ENCODE measurements at regions not wholly inside any gene's neighbourhood (a gene's known extent, or its start where the extent isn't known, plus 50 kb on each side); places are given as distances from the start of the nearest gene placed in this dataset.

DNA sequence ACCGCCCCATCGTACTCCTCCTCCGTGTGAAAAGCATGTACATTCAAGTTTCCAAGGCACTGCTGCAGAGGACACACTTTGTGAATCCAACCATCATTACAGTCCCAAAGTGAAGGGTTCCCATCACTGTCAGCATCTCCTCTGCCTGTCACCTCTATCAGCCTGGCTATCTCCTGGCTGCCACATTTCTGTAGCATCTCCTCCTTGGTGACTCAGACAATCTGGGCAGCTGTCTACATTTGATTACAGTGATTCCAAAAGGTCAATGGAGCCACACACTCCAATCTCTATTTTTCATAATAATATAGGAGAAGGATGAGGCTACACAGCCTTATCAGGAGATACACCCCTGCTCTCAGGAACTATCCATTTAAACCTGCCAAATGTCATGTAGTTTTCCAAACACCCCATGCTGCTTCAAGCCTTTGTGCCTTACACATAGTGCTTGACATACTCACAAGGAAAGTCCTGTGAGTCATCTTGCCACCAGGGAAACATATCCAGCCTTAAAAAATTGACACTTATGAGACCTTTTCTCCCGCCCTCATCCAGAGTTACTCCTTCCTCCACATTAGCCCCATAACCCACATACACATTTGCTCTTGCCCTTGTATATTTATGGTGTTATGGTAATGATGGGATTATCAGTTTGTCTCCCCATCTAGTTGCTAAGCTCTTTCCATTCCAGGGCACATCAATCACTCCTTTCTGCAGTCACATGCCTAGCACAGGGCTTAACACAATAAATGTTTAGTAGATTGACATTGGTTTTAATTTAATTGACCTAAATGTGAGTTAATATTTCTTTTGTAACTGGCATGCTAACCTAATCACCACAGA is 250.1 kb upstream of the CDH5 start:
- no peak for DNase-seq (ENCODE audit: low spot score)
- TF ChIP-seq, protein P1, sequence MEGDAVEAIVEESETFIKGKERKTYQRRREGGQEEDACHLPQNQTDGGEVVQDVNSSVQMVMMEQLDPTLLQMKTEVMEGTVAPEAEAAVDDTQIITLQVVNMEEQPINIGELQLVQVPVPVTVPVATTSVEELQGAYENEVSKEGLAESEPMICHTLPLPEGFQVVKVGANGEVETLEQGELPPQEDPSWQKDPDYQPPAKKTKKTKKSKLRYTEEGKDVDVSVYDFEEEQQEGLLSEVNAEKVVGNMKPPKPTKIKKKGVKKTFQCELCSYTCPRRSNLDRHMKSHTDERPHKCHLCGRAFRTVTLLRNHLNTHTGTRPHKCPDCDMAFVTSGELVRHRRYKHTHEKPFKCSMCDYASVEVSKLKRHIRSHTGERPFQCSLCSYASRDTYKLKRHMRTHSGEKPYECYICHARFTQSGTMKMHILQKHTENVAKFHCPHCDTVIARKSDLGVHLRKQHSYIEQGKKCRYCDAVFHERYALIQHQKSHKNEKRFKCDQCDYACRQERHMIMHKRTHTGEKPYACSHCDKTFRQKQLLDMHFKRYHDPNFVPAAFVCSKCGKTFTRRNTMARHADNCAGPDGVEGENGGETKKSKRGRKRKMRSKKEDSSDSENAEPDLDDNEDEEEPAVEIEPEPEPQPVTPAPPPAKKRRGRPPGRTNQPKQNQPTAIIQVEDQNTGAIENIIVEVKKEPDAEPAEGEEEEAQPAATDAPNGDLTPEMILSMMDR (IDR thresholded peaks at IDR 0.05; ENCODE audit: extremely low read depth, missing control alignments): no peak

DNA sequence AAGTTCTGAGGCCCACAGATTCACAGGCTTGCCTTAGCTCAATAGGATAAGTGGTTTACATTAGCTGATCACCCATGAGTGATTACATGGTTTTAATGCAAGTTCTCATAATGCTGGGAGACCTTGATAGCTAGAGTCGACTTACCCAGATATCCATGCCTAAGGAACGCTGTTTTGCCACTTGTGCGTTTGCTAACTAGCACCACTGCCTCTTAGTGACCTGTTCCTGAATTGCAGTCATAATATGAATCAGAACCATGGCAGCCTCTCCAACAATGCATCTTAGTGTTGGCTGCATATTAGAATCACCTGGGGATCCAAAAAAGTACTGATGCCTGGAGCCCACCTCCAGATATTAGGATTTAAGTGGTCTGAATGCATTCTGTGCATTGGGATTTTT is 251.1 kb upstream of the CDH5 start:
- DNase-seq (ENCODE audit: low spot score): no peak
- TF ChIP-seq, protein P1 (IDR thresholded peaks at IDR 0.05; ENCODE audit: extremely low read depth, missing control alignments): no peak

DNA sequence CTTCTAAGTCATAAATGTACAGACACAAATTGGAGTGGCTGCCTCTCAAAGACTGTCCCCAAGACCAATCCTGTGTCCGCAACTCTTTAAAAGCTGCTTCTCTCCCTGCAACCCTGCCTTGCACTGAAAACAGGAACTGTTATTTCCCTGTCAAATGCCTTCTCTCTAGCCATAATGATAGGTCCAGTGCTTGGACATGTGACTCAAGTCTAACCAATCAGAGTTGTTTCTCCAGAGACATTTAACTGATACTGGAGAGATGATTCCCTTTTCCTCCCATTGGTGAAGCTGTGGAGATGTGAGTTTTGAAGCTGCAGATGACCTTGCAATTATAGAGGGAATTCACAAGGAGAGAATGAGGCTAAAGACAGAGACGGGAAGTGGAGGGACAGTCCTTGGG is 253.3 kb upstream of the CDH5 start:
- no peak for DNase-seq (ENCODE audit: low spot score)
- TF ChIP-seq, protein P1 (IDR thresholded peaks at IDR 0.05; ENCODE audit: extremely low read depth, missing control alignments): no peak

DNA sequence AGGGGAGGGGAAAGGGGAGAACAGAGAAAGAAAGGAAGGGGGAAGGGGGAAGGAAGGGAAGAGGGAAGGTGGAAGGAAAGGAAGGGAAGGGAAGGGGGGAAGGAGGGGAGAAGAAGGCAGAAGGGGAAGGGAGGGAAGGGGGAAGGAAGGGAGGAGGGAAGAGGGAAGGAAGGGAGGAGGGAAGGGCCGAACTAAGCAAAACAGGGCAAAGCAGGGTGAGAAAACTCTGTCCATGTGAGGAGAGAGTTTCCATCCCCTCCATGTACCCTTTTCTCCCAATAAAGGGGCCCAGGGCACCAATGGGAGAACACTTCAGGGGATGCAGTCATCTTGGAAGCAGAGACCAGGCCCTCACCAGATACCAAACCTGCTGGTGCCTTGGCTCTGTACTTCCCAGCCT is 256.8 kb upstream of the CDH5 start:
- DNase-seq (ENCODE audit: low spot score): no peak
- TF ChIP-seq, protein P1 (IDR thresholded peaks at IDR 0.05; ENCODE audit: extremely low read depth, missing control alignments): no peak

DNA sequence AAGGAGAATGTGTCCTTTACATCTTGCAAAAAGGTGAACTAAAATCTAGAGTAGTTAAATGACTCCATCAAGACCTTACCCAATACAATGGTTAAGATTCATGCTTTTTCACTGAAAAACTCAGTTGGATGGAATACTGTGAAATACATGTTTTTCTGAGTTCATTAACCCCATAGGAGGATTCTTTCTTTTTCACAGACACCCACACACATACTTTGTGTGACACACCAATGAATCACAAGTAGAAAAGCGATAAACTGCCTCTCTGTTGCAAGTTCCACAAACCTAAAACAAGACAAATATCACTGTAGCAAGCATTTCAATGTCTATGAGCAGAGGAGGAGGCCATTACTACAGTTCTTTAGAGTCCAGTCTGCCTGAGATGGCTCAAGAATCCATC is 258.8 kb upstream of the CDH5 start:
- no peak for DNase-seq (ENCODE audit: low spot score)
- TF ChIP-seq, protein P1 (IDR thresholded peaks at IDR 0.05; ENCODE audit: extremely low read depth, missing control alignments): no peak

DNA sequence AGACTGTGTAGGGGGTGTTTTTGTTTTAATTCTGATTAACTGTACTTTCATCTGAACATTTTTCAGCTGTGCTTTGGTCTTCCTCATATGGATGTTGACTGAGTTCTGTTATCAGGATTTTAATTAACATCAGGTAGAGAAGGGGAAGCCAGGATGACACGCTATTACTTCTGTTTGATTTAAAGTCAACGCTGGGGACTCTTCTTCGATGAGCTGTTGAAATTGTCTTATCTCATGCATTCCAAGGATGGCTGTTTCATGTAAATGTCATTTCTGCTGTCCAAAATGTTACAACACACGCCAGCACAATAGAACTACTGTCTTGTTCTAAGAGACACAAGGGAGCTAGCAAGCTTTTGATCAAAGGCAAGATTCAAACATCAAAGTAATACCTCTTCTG is 263.3 kb upstream of the CDH5 start:
- TF ChIP-seq, protein P1 (IDR thresholded peaks at IDR 0.05; ENCODE audit: extremely low read depth, missing control alignments): no peak
- no peak for DNase-seq (ENCODE audit: low spot score)

DNA sequence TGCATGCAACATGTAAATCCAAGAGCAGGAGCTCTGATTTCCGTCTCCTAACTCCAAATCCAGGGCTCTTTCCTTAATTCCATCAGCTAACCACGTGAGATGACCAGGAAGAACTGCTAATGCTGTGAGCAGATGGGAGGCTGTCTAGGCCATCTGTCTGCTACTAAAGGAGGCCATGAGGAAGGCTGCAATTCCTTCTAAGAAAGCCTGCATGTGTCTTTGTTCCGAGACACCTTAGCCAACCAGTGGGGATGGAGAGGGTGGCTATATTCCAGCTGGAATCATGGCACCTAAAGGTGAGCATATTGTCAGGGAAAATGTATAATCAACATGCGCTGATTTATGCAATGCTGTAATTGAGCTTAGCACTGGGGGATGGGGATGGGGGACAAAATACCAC is 267.2 kb upstream of the CDH5 start:
- no peak for DNase-seq (ENCODE audit: low spot score)
- TF ChIP-seq, protein P1 (IDR thresholded peaks at IDR 0.05; ENCODE audit: extremely low read depth, missing control alignments): no peak
